ENCODE measurements at regions not wholly inside any gene's neighbourhood (a gene's known extent, or its start where the extent isn't known, plus 50 kb on each side); places are given as distances from the start of the nearest gene placed in this dataset.

- H3K79me2 ChIP-seq (ENCODE audit: insufficient read depth, low read length): no peaks in the 10 kb centered on the region
- no peak overlapping the region for H3K4me3 ChIP-seq (ENCODE audit: low read length, poor library complexity, severe bottlenecking)
- no peaks in the 10 kb centered on the region for H4K20me1 ChIP-seq (ENCODE audit: insufficient read depth, low read length, poor library complexity, severe bottlenecking)
- H3K4me2 ChIP-seq (ENCODE audit: low read depth, low read length, poor library complexity, severe bottlenecking): no peak overlapping the region
- no peaks in the 10 kb centered on the region; the same call in 1 of the 2 replicates for H3K9me3 ChIP-seq (ENCODE audit: insufficient read depth, low read depth, low read length)
- TF ChIP-seq CTCF (conservative IDR thresholded peaks at IDR 0.05; ENCODE audit: low read length) (no peak), EZH2phosphoT487 (IDR thresholded peaks at IDR 0.05; ENCODE audit: borderline replicate concordance) (no peak)
- no peaks in the 10 kb centered on the region for H3K4me1 ChIP-seq (ENCODE audit: insufficient read depth, low read length, poor library complexity, severe bottlenecking)
- no peaks in the 10 kb centered on the region for H3K27me3 ChIP-seq (ENCODE audit: insufficient read depth, low read length, poor library complexity, severe bottlenecking)
- no peaks in the 10 kb centered on the region for H3K36me3 ChIP-seq (ENCODE audit: insufficient read depth, low read length)
- H3K9me2 ChIP-seq (replicated peaks; ENCODE audit: low read depth, low read length): no peaks in the 10 kb centered on the region
- no peak overlapping the region for H3K9ac ChIP-seq (ENCODE audit: low read depth, low read length, poor library complexity, severe bottlenecking)
- H2AFZ ChIP-seq (ENCODE audit: low read length): no peak overlapping the region
- no peaks in the 10 kb centered on the region for H3F3A ChIP-seq (ENCODE audit: low read depth)
Measured at GRCh38 chr10:84901885-84902284, 573.5 kb downstream of the CCSER2 start.

GRCh38 chr10:84902553-84902952, 574.2 kb downstream of the CCSER2 start:
- no peaks in the 10 kb centered on the region; the same call in 1 of the 2 replicates for H3K9me3 ChIP-seq (ENCODE audit: insufficient read depth, low read depth, low read length)
- TF ChIP-seq EZH2phosphoT487 (IDR thresholded peaks at IDR 0.05; ENCODE audit: borderline replicate concordance): no peak
- no peak for TF ChIP-seq CTCF (conservative IDR thresholded peaks at IDR 0.05; ENCODE audit: low read length)
- H3K36me3 ChIP-seq (ENCODE audit: insufficient read depth, low read length): no peaks in the 10 kb centered on the region
- no peaks in the 10 kb centered on the region for H4K20me1 ChIP-seq (ENCODE audit: insufficient read depth, low read length, poor library complexity, severe bottlenecking)
- H3K4me1 ChIP-seq (ENCODE audit: insufficient read depth, low read length, poor library complexity, severe bottlenecking): no peaks in the 10 kb centered on the region
- H3K9me2 ChIP-seq (replicated peaks; ENCODE audit: low read depth, low read length): no peaks in the 10 kb centered on the region
- H3K27me3 ChIP-seq (ENCODE audit: insufficient read depth, low read length, poor library complexity, severe bottlenecking): no peaks in the 10 kb centered on the region
- H3F3A ChIP-seq (ENCODE audit: low read depth): no peaks in the 10 kb centered on the region
- no peak overlapping the region for H3K4me3 ChIP-seq (ENCODE audit: low read length, poor library complexity, severe bottlenecking)
- no peak overlapping the region for H3K9ac ChIP-seq (ENCODE audit: low read depth, low read length, poor library complexity, severe bottlenecking)
- no peaks in the 10 kb centered on the region for H3K79me2 ChIP-seq (ENCODE audit: insufficient read depth, low read length)
- H3K4me2 ChIP-seq (ENCODE audit: low read depth, low read length, poor library complexity, severe bottlenecking): no peak overlapping the region
- H2AFZ ChIP-seq (ENCODE audit: low read length): no peak overlapping the region

GRCh38 chr10:84903320-84903719, 574.9 kb downstream of the CCSER2 start:
- no peaks in the 10 kb centered on the region for H3K36me3 ChIP-seq (ENCODE audit: insufficient read depth, low read length)
- no peak overlapping the region for H3K4me2 ChIP-seq (ENCODE audit: low read depth, low read length, poor library complexity, severe bottlenecking)
- no peaks in the 10 kb centered on the region for H3K27me3 ChIP-seq (ENCODE audit: insufficient read depth, low read length, poor library complexity, severe bottlenecking)
- no peaks in the 10 kb centered on the region for H3K9me2 ChIP-seq (replicated peaks; ENCODE audit: low read depth, low read length)
- H3K9me3 ChIP-seq (ENCODE audit: insufficient read depth, low read depth, low read length): no peaks in the 10 kb centered on the region; the same call in 1 of the 2 replicates
- H2AFZ ChIP-seq (ENCODE audit: low read length): no peak overlapping the region
- H4K20me1 ChIP-seq (ENCODE audit: insufficient read depth, low read length, poor library complexity, severe bottlenecking): no peaks in the 10 kb centered on the region
- TF ChIP-seq EZH2phosphoT487 (IDR thresholded peaks at IDR 0.05; ENCODE audit: borderline replicate concordance): no peak
- TF ChIP-seq CTCF (conservative IDR thresholded peaks at IDR 0.05; ENCODE audit: low read length): no peak
- H3K79me2 ChIP-seq (ENCODE audit: insufficient read depth, low read length): no peaks in the 10 kb centered on the region
- H3K4me1 ChIP-seq (ENCODE audit: insufficient read depth, low read length, poor library complexity, severe bottlenecking): no peaks in the 10 kb centered on the region
- H3F3A ChIP-seq (ENCODE audit: low read depth): no peaks in the 10 kb centered on the region
- no peak overlapping the region for H3K9ac ChIP-seq (ENCODE audit: low read depth, low read length, poor library complexity, severe bottlenecking)
- H3K4me3 ChIP-seq (ENCODE audit: low read length, poor library complexity, severe bottlenecking): no peak overlapping the region

All from Loucy (cell line).